ENCODE measurements at regions not wholly inside any gene's neighbourhood (a gene's known extent, or its start where the extent isn't known, plus 50 kb on each side); places are given as distances from the start of the nearest gene placed in this dataset.

GRCh38 chr12:105805730-105806399 lies 332.9 kb downstream of the NUAK1 start:
- DNase-seq: no peak
- H3K79me2 ChIP-seq (ENCODE audit: low read length): no peaks in the 10 kb centered on the region
- H3K4me1 ChIP-seq (ENCODE audit: low read length): no peaks in the 10 kb centered on the region
- H3K9ac ChIP-seq (ENCODE audit: low read length): no peak overlapping the region
- no peak overlapping the region for H2AFZ ChIP-seq (ENCODE audit: low read length)
- H3K9me3 ChIP-seq (ENCODE audit: low read length): no peaks in the 10 kb centered on the region
- no peak overlapping the region for H3K4me2 ChIP-seq (ENCODE audit: low read depth, low read length, poor library complexity, severe bottlenecking)
- no peak overlapping the region for H3K27ac ChIP-seq (ENCODE audit: low read length)
- no peaks in the 10 kb centered on the region for H3K36me3 ChIP-seq (ENCODE audit: insufficient read depth, low read length)
- no peak overlapping the region for H3K4me3 ChIP-seq (ENCODE audit: low read length)
- H4K20me1 ChIP-seq (ENCODE audit: insufficient read depth, low read depth, low read length): no peaks in the 10 kb centered on the region
- H3K9me2 ChIP-seq (replicated peaks; ENCODE audit: insufficient read depth, low read length): no peaks in the 10 kb centered on the region
- H3K27me3 ChIP-seq (ENCODE audit: low read length): no peaks in the 10 kb centered on the region

GRCh38 chr12:105806400-105806770 lies 332.4 kb downstream of the NUAK1 start:
- Histone ChIP-seq H3K9ac (ENCODE audit: low read length) (no peak overlapping the region), H3K36me3 (ENCODE audit: insufficient read depth, low read length) (no peaks in the 10 kb centered on the region), H3K27me3 (ENCODE audit: low read length) (no peaks in the 10 kb centered on the region), H3K27ac (ENCODE audit: low read length) (no peak overlapping the region), H3K4me3 (ENCODE audit: low read length) (no peak overlapping the region), H3K9me2 (replicated peaks; ENCODE audit: insufficient read depth, low read length) (no peaks in the 10 kb centered on the region), H3K9me3 (ENCODE audit: low read length) (no peaks in the 10 kb centered on the region), H3K4me1 (ENCODE audit: low read length) (no peaks in the 10 kb centered on the region), H4K20me1 (ENCODE audit: insufficient read depth, low read depth, low read length) (no peaks in the 10 kb centered on the region), H3K4me2 (ENCODE audit: low read depth, low read length, poor library complexity, severe bottlenecking) (no peak overlapping the region), H3K79me2 (ENCODE audit: low read length) (no peaks in the 10 kb centered on the region), H2AFZ (ENCODE audit: low read length) (no peak overlapping the region)
- no peak for DNase-seq

- no peaks in the 10 kb centered on the region for H3K27me3 ChIP-seq (ENCODE audit: low read length)
- H3K4me1 ChIP-seq (ENCODE audit: low read length): no peaks in the 10 kb centered on the region
- no peak overlapping the region for H2AFZ ChIP-seq (ENCODE audit: low read length)
- H3K4me3 ChIP-seq (ENCODE audit: low read length): no peak overlapping the region
- no peaks in the 10 kb centered on the region for H4K20me1 ChIP-seq (ENCODE audit: insufficient read depth, low read depth, low read length)
- H3K36me3 ChIP-seq (ENCODE audit: insufficient read depth, low read length): no peaks in the 10 kb centered on the region
- DNase-seq: no peak
- H3K9me3 ChIP-seq (ENCODE audit: low read length): no peaks in the 10 kb centered on the region
- H3K79me2 ChIP-seq (ENCODE audit: low read length): no peaks in the 10 kb centered on the region
- H3K9me2 ChIP-seq (replicated peaks; ENCODE audit: insufficient read depth, low read length): no peaks in the 10 kb centered on the region
- H3K4me2 ChIP-seq (ENCODE audit: low read depth, low read length, poor library complexity, severe bottlenecking): no peak overlapping the region
- H3K27ac ChIP-seq (ENCODE audit: low read length): no peak overlapping the region
- no peak overlapping the region for H3K9ac ChIP-seq (ENCODE audit: low read length)
Measured at GRCh38 chr12:105812366-105812765, 326.4 kb downstream of the NUAK1 start.

GRCh38 chr12:105813201-105813600 lies 325.6 kb downstream of the NUAK1 start:
- Histone ChIP-seq H3K4me3 (ENCODE audit: low read length) (no peak overlapping the region), H2AFZ (ENCODE audit: low read length) (no peak overlapping the region), H4K20me1 (ENCODE audit: insufficient read depth, low read depth, low read length) (no peaks in the 10 kb centered on the region), H3K4me1 (ENCODE audit: low read length) (no peaks in the 10 kb centered on the region), H3K27ac (ENCODE audit: low read length) (no peak overlapping the region), H3K79me2 (ENCODE audit: low read length) (no peaks in the 10 kb centered on the region), H3K9me3 (ENCODE audit: low read length) (no peaks in the 10 kb centered on the region), H3K9ac (ENCODE audit: low read length) (no peak overlapping the region), H3K9me2 (replicated peaks; ENCODE audit: insufficient read depth, low read length) (no peaks in the 10 kb centered on the region), H3K4me2 (ENCODE audit: low read depth, low read length, poor library complexity, severe bottlenecking) (no peak overlapping the region), H3K36me3 (ENCODE audit: insufficient read depth, low read length) (no peaks in the 10 kb centered on the region), H3K27me3 (ENCODE audit: low read length) (no peaks in the 10 kb centered on the region)
- no peak for DNase-seq

GRCh38 chr12:105814283-105814682 lies 324.5 kb downstream of the NUAK1 start:
- no peak overlapping the region for H2AFZ ChIP-seq (ENCODE audit: low read length)
- H3K79me2 ChIP-seq (ENCODE audit: low read length): no peaks in the 10 kb centered on the region
- H3K4me3 ChIP-seq (ENCODE audit: low read length): no peak overlapping the region
- H4K20me1 ChIP-seq (ENCODE audit: insufficient read depth, low read depth, low read length): no peaks in the 10 kb centered on the region
- no peak overlapping the region for H3K4me2 ChIP-seq (ENCODE audit: low read depth, low read length, poor library complexity, severe bottlenecking)
- H3K9me3 ChIP-seq (ENCODE audit: low read length): no peaks in the 10 kb centered on the region
- H3K4me1 ChIP-seq (ENCODE audit: low read length): no peaks in the 10 kb centered on the region
- H3K27ac ChIP-seq (ENCODE audit: low read length): no peak overlapping the region
- no peaks in the 10 kb centered on the region for H3K27me3 ChIP-seq (ENCODE audit: low read length)
- no peak for DNase-seq
- no peaks in the 10 kb centered on the region for H3K9me2 ChIP-seq (replicated peaks; ENCODE audit: insufficient read depth, low read length)
- H3K9ac ChIP-seq (ENCODE audit: low read length): no peak overlapping the region
- H3K36me3 ChIP-seq (ENCODE audit: insufficient read depth, low read length): no peaks in the 10 kb centered on the region

GRCh38 chr12:105819549-105819948 lies 319.2 kb downstream of the NUAK1 start:
- H3K79me2 ChIP-seq (ENCODE audit: low read length): no peaks in the 10 kb centered on the region
- H3K4me3 ChIP-seq (ENCODE audit: low read length): no peak overlapping the region
- no peak overlapping the region for H3K27ac ChIP-seq (ENCODE audit: low read length)
- no peak overlapping the region for H3K4me2 ChIP-seq (ENCODE audit: low read depth, low read length, poor library complexity, severe bottlenecking)
- no peaks in the 10 kb centered on the region for H3K9me3 ChIP-seq (ENCODE audit: low read length)
- H3K9me2 ChIP-seq (replicated peaks; ENCODE audit: insufficient read depth, low read length): no peaks in the 10 kb centered on the region
- no peaks in the 10 kb centered on the region for H3K4me1 ChIP-seq (ENCODE audit: low read length)
- H4K20me1 ChIP-seq (ENCODE audit: insufficient read depth, low read depth, low read length): no peaks in the 10 kb centered on the region
- no peaks in the 10 kb centered on the region for H3K27me3 ChIP-seq (ENCODE audit: low read length)
- DNase-seq: no peak
- H3K36me3 ChIP-seq (ENCODE audit: insufficient read depth, low read length): no peaks in the 10 kb centered on the region
- no peak overlapping the region for H2AFZ ChIP-seq (ENCODE audit: low read length)
- H3K9ac ChIP-seq (ENCODE audit: low read length): no peak overlapping the region

GRCh38 chr12:105820429-105821125 lies 318.2 kb downstream of the NUAK1 start:
- DNase-seq: no peak
- Histone ChIP-seq H3K27me3 (ENCODE audit: low read length) (no peaks in the 10 kb centered on the region), H4K20me1 (ENCODE audit: insufficient read depth, low read depth, low read length) (no peaks in the 10 kb centered on the region), H3K36me3 (ENCODE audit: insufficient read depth, low read length) (no peaks in the 10 kb centered on the region), H3K79me2 (ENCODE audit: low read length) (no peaks in the 10 kb centered on the region), H3K4me1 (ENCODE audit: low read length) (no peaks in the 10 kb centered on the region), H3K27ac (ENCODE audit: low read length) (no peak overlapping the region), H3K4me2 (ENCODE audit: low read depth, low read length, poor library complexity, severe bottlenecking) (no peak overlapping the region), H3K4me3 (ENCODE audit: low read length) (no peak overlapping the region), H3K9me3 (ENCODE audit: low read length) (no peaks in the 10 kb centered on the region), H2AFZ (ENCODE audit: low read length) (no peak overlapping the region), H3K9ac (ENCODE audit: low read length) (no peak overlapping the region), H3K9me2 (replicated peaks; ENCODE audit: insufficient read depth, low read length) (no peaks in the 10 kb centered on the region)

GRCh38 chr12:105822131-105823105 lies 316.3 kb downstream of the NUAK1 start:
- H3K27me3 ChIP-seq (ENCODE audit: low read length): no peaks in the 10 kb centered on the region
- DNase-seq: no peak
- no peak overlapping the region for H2AFZ ChIP-seq (ENCODE audit: low read length)
- no peaks in the 10 kb centered on the region for H3K4me1 ChIP-seq (ENCODE audit: low read length)
- H3K27ac ChIP-seq (ENCODE audit: low read length): no peak overlapping the region
- H3K79me2 ChIP-seq (ENCODE audit: low read length): no peaks in the 10 kb centered on the region
- no peak overlapping the region for H3K9ac ChIP-seq (ENCODE audit: low read length)
- no peaks in the 10 kb centered on the region for H3K9me3 ChIP-seq (ENCODE audit: low read length)
- no peaks in the 10 kb centered on the region for H3K9me2 ChIP-seq (replicated peaks; ENCODE audit: insufficient read depth, low read length)
- H4K20me1 ChIP-seq (ENCODE audit: insufficient read depth, low read depth, low read length): no peaks in the 10 kb centered on the region
- no peak overlapping the region for H3K4me3 ChIP-seq (ENCODE audit: low read length)
- no peak overlapping the region for H3K4me2 ChIP-seq (ENCODE audit: low read depth, low read length, poor library complexity, severe bottlenecking)
- H3K36me3 ChIP-seq (ENCODE audit: insufficient read depth, low read length): no peaks in the 10 kb centered on the region

Data from Karpas-422 (cell line).